Mammary epithelial cell (primary cell): ENCODE measurements at regions not wholly inside any gene's neighbourhood (a gene's known extent, or its start where the extent isn't known, plus 50 kb on each side); places are given as distances from the start of the nearest gene placed in this dataset.

Source experiments
- CTCF ChIP-seq, 2 donors: IDR thresholded peaks in 1 of 2; conservative IDR thresholded peaks in 1 of 2; 2 replicates each; pipeline ENCODE4 v1.5.1; 2011 to 2012; ENCODE audit warnings: inconsistent platforms in 2 of 2, low read length in 2 of 2, mild to moderate bottlenecking in 2 of 2, control low read depth in 1 of 2, low read depth in 1 of 2; ENCODE audit not compliant: insufficient read depth in 1 of 2; ENCODE audit errors: extremely low read depth in 1 of 2
- EZH2 ChIP-seq: IDR thresholded peaks from 2 replicates; pipeline ENCODE4 v1.6.1; 2012; ENCODE audit warnings: low read length, inconsistent platforms, borderline replicate concordance

GRCh38 chr9:13811876-13812275, 502.1 kb downstream of the NFIB start:
- TF ChIP-seq CTCF (conservative IDR thresholded peaks at IDR 0.05 in 1 of 2, IDR thresholded peaks at IDR 0.05 in 1 of 2; ENCODE audit: extremely low read depth in 1 of 2, insufficient read depth in 1 of 2, low read depth in 1 of 2, low read length in 2 of 2), result no peak
- TF ChIP-seq EZH2, result no peak
